ENCODE measurements at regions not wholly inside any gene's neighbourhood (a gene's known extent, or its start where the extent isn't known, plus 50 kb on each side); places are given as distances from the start of the nearest gene placed in this dataset.
"Not testable (repeated sequence)": the region's sequence is repeated elsewhere in the genome, so short reads cannot be mapped to it uniquely, and the experiment has no call there.

DNA sequence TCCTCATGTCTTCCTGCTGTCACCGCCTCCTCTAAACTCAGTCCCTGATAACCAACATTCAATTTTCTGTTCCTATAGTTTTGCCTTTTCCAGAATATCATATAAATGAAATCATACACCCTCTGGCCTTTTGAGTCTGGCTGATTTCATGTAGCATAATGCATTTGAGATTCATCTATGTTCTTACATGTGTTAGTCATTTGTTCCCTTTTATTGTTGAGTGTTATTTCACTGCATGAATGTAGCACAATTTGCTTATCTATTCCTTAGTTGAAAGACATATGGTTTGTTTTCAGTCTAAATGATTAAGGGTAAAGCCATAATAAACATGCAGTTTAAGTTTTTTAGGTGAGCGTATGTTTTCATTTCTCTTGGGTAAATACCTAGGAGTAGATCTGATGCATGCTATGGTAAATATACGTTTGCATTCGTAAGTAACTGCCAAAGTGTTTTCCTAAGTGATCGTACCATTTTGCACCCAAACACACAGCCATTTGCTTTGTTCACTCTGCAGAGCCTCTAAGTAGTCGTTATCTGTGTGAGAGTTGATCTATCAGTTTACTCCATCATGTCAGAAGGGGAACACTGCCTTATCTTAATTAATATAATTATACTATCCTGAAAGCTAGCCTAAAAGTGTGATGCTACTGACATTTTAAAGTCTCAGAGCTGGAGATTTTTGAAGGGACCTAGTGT is 460.8 kb downstream of the DMAC1 start:
- no peak for DNase-seq

- no peak for DNase-seq
These were observed 463.1 kb downstream of the DMAC1 start for GRCh38 chr9:7336356-7337065.

DNA sequence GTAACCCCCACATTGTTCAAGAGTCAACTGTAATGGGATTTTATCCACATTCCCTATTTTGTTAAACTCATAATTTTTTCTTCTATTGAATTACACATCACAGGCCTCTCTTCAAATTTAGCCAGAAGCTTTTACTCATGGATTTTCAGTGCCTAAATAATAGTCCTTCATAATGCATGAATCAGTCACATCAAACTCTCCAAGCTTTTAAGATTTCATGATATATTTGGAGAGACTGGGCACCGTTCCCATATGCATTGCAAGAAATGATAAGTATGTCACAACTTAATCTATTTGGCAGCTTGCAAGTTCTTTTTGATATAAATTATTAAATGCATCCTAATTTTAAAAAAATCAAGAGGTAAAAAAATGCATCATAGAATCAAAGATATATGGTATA is 465.9 kb downstream of the DMAC1 start:
- DNase-seq, result no peak

GRCh38 chr9:7332780-7333179 is 466.8 kb downstream of the DMAC1 start:
- no peak for DNase-seq

DNA sequence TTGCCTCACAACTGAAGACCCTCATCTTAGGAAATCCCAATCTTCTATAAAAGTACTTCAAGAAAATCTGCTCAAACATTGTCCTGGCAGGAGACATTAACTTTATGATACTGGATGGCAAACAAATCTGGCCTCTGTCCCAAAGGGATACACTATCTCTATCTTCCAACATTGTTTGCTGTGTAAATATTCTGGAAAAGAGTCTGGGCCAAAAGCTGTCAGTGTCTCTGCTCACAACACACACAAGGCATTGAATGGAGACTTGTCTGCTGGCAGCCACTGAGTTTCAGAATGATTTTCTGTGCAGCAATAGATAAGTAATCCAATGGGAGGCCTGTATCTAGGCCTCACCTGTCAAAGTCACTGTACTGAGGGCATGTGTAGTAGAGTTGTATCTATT is 471.1 kb downstream of the DMAC1 start:
- DNase-seq, result no peak

GRCh38 chr9:7325995-7326394 is 473.6 kb downstream of the DMAC1 start:
- DNase-seq, result no peak

GRCh38 chr9:7324152-7324598 is 475.4 kb downstream of the DMAC1 start:
- no peak for DNase-seq

- DNase-seq, result no peak
These were observed 478.7 kb downstream of the DMAC1 start for GRCh38 chr9:7320841-7321240.

DNA sequence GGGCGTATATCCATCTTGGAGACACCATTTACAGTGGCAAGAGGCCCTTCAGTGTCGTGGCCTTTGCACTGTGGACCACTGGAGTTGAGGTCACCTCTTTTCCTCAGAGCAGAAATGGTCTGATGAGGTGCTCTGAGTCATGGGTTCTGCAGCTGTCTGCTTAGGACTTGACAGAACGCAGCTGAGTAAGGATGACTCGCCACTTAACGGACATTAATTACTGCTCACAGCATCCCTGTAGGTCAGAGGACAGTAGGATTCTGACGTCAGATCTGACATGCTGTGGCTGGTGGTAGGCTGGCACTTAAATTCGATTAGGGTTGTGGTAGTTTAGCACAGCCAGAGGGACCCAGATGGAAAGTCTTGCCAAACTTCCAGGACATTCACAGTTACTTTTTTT is 479.4 kb downstream of the DMAC1 start:
- no peak for DNase-seq

DNA sequence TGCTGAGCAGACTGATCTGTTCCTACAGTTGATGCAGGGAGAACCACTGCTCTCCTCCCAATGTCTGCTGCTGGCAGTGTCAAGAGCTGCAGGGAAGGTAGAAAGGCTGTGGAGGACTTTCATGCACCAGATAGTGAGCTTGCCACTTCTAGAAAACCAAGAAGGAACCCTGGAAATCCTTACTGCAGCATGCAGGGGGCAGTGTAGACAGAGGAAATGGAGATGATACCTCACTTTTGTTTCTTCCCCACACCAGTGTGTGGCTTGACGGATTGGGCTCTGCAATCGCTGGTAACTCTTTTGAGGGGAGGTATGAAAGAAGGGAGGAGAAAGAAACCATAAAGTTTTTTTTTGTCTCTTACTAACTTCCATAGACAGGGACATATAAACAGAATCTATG is 480.7 kb downstream of the DMAC1 start:
- no peak for DNase-seq

DNA sequence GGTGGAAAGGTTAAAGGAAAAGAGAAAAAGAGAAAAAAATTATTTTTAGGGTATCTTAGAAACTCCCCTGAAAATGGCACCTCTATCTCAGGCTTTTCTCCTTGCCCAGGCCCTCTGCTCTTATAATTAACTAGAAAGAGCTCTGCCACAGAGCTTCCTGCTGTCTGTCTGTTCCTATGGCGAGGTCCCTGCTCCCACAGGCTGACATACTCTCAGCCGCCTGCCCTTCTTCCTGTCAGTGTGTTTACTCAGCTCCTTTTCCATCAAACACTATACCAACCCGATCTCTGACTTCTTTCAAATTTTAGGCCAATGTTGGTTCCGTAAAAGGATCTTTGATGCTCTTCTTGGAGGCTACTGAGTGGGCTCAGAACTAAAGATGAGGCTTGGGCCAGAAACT is 482.6 kb downstream of the DMAC1 start:
- DNase-seq, result no peak

GRCh38 chr9:7316166-7316795 is 483.3 kb downstream of the DMAC1 start:
- no peak for DNase-seq

DNA sequence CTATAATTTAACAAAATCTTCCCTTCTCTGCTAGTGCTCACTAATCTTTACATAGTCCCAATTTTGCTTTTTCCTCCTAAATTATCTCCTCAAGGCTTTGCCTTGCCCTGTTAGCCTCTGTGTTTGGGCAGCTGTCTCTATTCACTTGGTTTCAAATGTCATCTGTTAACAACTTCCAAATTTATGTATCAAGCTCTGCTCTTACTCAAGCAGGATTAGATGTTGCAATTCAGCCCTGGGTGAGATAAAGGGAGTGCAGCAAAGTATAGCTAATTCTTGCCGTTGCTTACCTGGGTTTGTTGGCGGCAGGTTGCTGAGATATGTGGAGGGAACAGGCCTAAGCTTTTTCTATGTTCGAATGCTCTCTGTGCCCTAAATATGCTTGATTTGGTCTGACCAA is 483.8 kb downstream of the DMAC1 start:
- no peak for DNase-seq

GRCh38 chr9:7315116-7315515 is 484.5 kb downstream of the DMAC1 start:
- DNase-seq, result no peak

DNA sequence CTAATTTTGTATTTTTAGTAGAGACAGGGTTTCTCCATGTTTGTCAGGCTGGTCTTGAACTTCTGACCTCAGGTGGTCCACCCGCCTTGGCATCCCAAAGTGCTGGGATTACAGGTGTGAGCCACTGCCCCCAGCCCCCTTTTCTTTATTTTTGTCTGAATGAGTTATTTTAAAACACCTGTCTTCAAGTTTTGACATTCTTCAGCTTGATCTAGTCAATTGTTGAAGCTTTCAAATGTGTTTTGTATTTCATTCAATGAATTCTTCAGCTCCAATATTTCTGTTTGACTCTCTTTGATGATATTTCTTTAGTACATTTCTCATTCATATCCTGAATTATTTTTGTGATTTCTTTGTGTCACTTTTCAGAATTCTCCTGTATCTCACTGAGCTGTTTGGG is 486.2 kb downstream of the DMAC1 start:
- no peak for DNase-seq

DNA sequence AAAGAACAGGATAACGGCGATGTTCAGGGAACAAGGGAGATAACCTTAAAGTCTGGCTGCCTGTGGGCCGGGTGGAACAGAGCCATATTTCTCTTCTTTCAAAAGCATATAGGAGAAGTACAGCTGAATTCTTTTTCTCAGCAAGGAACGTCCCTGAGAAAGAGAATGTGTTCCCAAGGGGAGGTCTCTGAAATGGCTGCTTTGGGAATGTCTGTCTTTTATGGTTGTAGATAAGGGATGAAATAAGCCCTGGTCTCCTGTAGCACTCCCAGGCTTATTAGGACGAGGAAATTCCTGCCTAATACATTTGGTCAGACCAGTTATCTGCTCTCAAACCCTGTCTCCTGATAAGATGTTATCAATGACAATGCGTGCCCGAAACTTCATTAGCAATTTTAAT is 490.5 kb downstream of the DMAC1 start:
- not testable (repeated sequence) for DNase-seq

DNA sequence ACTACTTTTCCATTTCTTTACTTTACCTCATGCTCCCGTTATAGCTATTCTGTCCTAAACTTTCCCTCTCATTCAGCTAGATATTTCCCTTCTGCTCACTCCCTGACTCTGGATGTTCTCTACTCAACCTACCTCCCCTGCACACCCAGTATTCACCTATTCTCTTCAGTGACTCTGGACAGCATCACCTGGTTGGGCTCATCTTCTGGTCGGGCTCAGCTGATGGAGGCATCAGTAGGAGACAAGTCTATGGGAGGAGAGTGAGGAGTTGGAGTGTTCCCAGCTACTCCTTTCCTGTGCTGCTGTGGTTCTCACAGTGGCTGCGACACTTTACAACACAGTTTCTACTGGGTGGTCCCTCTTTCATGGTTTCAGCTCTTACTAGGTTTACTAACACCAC is 493.9 kb downstream of the DMAC1 start:
- no peak for DNase-seq

- no peak for DNase-seq
These were observed 495.0 kb downstream of the DMAC1 start for GRCh38 chr9:7304627-7304995.

- no peak for DNase-seq
These were observed 495.5 kb downstream of the DMAC1 start for GRCh38 chr9:7303907-7304626.

GRCh38 chr9:7300484-7300883 is 499.1 kb downstream of the DMAC1 start:
- DNase-seq, result no peak

DNA sequence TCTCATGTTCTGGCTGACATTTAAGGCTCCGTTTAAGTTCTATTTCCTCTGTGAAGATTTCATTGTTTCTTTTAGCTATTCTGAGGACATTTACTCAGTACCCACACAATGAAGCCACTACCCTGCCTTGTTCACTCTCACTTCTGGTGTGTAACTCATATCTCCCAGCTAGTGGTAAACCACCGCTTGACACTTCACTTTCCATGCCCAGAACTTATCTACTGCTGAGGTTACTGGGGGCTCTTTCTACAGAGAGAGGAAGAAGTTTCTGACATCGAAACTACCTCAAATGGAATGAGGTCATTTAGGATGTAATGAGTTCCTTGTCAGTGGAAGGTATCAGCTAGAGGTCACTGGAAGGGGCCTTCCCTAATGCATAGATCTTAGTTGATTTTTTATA is 501.5 kb downstream of the DMAC1 start:
- no peak for DNase-seq

- DNase-seq, result no peak
These were observed 502.1 kb downstream of the DMAC1 start for GRCh38 chr9:7297521-7297920.

GRCh38 chr9:7293091-7293490 is 506.5 kb downstream of the DMAC1 start:
- no peak for DNase-seq

- no peak for DNase-seq
These were observed 509.8 kb downstream of the DMAC1 start for GRCh38 chr9:7289773-7290172.
